GM12875 (cell line): ENCODE measurements at regions not wholly inside any gene's neighbourhood (a gene's known extent, or its start where the extent isn't known, plus 50 kb on each side); places are given as distances from the start of the nearest gene placed in this dataset.

Source experiments
- H3K4me3 ChIP-seq: one replicate; pipeline ENCODE4 v1.5.1; 2011; ENCODE audit warnings: low read depth, low read length, control low read depth
- TF ChIP-seq, protein P1 (sequence below): IDR thresholded peaks from 2 replicates; pipeline ENCODE4 v1.5.1; 2011; ENCODE audit warnings: low read depth, mild to moderate bottlenecking, control low read depth, inconsistent platforms, low read length, moderate library complexity, borderline replicate concordance; ENCODE audit not compliant: insufficient read depth

DNA sequence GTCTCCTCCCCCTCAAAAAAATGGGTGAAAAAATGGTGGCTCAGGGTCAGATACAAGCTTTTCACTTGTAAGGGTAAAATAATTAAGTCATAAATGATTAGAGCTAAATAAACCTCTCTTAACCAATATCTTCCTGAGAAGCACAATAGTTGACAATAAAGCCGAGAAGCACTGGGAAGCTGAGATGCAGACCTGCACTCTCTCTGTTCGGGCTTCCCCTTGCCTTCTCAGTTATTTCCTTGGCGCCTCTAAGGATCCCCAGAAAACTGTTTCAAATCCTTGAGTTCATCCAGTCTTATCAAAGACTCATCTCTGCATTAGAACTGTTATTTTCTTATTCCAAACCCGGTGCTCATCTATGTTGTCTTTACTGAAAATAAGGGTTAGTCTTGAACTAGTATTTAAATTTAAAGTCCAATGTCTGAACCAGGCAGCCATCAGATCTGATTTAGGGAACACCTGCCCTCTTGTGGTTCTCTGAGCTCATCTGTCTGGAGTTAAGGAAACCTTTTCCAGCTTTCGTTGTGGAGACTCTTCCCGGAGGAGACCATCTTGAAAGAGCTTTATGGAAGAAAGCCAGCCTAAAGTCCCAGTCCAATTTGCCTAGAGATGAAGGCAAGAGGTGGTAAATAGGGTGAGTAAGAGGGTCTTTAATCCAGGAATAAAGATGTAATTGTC lies 256.4 kb upstream of the MCTP2 start:
- no peak overlapping the region for H3K4me3 ChIP-seq

DNA sequence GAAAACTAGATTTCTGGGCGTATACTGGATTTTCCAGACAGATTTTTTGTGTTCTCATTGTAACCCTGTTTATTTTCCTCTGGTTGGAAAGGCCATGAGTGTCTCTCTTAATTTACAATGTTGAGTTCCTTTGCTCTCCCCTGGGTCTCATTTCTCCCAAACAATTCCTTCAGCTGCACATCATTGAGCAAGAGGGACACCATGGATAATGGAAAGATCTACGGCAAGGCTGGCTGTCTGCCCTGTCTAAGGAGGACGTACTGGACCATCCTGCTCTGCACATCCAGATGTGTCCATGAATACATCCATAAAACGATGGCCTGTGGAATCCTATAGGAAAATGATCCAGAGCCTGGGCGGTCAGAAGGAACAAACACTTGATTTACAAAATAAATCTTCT lies 258.1 kb upstream of the MCTP2 start:
- no peak overlapping the region for H3K4me3 ChIP-seq
- TF ChIP-seq, protein P1, sequence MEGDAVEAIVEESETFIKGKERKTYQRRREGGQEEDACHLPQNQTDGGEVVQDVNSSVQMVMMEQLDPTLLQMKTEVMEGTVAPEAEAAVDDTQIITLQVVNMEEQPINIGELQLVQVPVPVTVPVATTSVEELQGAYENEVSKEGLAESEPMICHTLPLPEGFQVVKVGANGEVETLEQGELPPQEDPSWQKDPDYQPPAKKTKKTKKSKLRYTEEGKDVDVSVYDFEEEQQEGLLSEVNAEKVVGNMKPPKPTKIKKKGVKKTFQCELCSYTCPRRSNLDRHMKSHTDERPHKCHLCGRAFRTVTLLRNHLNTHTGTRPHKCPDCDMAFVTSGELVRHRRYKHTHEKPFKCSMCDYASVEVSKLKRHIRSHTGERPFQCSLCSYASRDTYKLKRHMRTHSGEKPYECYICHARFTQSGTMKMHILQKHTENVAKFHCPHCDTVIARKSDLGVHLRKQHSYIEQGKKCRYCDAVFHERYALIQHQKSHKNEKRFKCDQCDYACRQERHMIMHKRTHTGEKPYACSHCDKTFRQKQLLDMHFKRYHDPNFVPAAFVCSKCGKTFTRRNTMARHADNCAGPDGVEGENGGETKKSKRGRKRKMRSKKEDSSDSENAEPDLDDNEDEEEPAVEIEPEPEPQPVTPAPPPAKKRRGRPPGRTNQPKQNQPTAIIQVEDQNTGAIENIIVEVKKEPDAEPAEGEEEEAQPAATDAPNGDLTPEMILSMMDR = no peak

More for the DNA sequence above, 256.4 kb upstream of the MCTP2 start:
- TF ChIP-seq, protein P1 = no peak

DNA sequence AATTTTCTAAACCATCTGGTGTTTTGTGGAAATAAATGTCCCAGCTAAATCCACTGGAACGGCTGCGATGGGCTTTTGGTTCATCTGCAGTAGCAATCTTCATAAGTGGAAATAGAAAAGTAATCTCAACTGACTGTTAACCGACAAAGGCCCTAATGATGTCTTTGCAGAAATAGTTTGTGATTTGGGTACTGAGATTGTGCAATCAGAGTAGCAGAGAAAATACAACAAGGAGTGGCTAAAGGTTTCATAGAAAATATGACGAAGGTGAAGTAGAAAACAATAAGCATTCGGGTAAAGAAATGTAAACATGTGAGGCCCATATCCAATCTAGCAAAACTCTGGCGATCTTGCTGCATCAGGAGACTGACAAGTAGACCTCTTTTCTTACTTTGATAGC lies 262.6 kb upstream of the MCTP2 start:
- TF ChIP-seq, protein P1 = no peak

DNA sequence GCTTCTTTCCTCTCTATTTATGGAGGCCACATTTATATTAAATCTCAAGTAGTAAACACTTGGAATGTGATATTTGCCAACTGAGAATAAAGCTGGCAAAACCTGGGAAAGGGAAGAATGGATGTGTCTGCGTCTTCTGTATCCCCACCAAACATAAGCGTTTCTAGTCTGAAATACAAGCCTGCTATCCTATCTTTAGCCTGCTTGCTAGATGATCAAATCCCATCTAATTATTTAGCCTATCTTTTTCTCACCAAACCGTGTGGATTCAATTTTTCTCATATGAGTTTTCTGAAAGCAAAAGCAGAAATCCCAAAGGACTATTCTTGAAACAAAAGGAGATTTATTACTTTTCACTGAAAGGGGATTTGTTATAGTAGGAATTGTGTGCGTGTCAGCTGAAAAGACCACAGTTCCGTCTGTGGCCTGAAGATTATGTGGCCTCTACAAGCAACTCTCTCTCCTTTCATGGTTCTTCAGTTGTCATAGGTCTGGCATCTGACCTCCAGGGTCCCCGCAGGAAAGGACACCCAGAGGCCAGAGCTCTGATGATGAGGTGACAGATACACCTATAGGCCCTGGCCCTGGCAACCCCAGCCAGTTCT lies 266.0 kb upstream of the MCTP2 start:
- no peak overlapping the region for H3K4me3 ChIP-seq
- TF ChIP-seq, protein P1 = no peak

More for the DNA sequence above, 262.6 kb upstream of the MCTP2 start:
- H3K4me3 ChIP-seq = no peak overlapping the region

DNA sequence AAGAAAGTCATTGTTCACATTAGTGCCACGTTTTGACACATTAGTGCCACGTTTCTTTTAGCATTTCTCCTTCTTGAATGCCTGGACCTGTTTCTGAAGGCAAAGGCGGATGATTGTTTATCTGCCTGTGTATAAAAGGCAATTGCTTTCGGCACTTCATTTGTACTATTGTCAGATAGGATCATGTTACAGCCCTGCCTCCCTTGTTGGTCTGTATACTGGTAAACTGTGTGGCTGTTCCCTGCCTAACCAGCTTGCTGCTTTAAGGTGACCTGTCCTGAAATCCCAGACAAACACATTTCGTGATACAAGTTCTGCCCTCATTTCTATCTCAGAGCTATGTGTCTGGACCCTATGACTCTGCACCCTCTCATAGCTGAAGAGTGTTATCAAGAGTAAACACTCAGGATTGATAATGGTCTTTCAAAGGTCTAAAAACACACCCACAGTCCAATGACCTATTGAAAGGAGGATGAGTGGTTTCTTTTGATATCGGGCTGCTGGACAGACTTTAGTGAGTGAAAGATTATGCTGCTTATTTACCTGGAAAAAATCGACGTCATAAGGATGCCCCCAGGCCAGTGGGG lies 276.3 kb upstream of the MCTP2 start:
- TF ChIP-seq, protein P1 = no peak
- H3K4me3 ChIP-seq = no peak overlapping the region

DNA sequence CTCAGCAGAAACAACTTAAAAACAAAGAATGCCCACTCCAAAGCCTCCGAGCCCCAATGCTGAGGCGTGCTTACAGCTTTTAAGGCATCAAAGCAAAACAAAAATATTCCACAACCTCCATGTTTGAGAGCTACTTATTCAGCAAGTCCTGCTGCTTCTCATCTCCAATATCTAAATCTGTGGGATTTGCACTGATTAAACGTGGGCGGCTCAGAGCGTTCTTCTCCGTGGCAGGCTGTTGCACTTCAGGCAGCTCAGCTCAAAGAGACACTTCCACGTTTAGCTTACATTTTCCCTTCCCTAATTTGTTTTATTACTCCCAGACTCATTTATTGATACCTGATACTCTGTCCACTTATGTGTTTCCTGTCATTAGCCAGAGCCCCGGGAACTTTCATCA lies 282.6 kb upstream of the MCTP2 start:
- H3K4me3 ChIP-seq = no peak overlapping the region
- TF ChIP-seq, protein P1 = no peak

DNA sequence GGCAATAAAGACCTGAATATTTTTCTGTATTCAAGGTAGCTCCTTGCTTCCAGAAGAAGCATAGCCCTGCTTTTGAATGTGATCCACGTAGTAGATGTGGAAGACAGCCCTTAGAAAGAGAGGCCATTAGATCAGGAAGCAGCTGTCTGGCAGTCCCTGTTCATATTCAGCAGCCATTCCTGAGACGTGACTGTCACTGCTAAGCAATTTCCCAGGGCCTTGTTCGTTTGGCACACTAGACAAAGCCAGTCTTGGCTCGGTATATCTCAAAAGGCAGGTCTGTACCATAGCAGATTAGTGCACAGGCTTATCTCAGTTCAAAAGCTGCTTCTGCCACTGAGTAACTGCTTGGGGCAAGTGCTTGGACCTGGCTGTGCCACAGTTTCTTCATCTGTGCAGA lies 287.8 kb upstream of the MCTP2 start:
- TF ChIP-seq, protein P1 = no peak
- H3K4me3 ChIP-seq = no peak overlapping the region
